Activated effector memory CD4-positive, alpha-beta T cell treated with anti-CD3 and anti-CD28 coated beads, Interleukin-2, amount 50 U/mL, for 16 hours (primary cell): ENCODE measurements at regions not wholly inside any gene's neighbourhood (a gene's known extent, or its start where the extent isn't known, plus 50 kb on each side); places are given as distances from the start of the nearest gene placed in this dataset.

Source experiments
- DNase-seq: peaks from one replicate; pipeline ENCODE4 v3.0.0-alpha.2; 2020

GRCh38 chr12:108043286-108043685 is 85.8 kb upstream of the WSCD2 start:
- DNase-seq, result no peak

DNA sequence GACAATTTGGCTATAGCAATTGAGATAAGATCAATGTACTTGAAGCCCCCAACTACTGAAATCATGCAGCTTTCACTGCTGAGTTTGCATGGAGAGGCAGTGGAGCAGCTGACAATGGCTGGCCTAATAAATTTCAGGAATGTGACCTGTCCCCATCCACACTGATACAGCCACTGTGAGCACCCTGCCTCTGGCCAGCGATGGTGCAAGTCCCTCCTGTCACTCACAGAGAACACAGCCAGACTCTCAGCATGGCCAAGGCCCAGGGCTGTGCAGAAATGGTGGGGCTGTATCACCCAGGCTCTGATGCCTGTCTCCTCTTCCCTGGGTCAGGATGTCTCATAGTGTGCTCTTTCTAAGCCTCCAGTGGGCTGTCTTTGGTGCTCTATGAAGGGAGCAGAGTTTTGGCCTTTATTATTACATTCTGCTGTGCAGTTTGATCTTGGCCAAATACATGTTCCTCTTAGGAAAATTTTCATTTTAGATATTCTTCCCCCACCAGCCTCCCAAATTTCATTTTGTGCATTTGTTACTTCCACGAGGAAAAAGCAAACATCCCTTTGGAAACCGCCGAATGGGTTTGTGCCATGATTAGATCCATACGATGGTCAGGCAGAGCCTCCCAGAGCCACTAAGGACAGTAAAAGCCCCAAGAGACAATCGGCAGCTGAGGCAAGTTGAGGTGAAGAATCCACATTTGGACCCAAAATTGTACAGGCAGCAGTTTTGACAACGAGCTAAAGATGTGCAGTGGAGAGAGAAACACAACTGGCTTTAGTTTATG is 85.1 kb upstream of the WSCD2 start:
- no peak for DNase-seq

- DNase-seq, result no peak
These were observed 83.0 kb upstream of the WSCD2 start for GRCh38 chr12:108046135-108046534.

DNA sequence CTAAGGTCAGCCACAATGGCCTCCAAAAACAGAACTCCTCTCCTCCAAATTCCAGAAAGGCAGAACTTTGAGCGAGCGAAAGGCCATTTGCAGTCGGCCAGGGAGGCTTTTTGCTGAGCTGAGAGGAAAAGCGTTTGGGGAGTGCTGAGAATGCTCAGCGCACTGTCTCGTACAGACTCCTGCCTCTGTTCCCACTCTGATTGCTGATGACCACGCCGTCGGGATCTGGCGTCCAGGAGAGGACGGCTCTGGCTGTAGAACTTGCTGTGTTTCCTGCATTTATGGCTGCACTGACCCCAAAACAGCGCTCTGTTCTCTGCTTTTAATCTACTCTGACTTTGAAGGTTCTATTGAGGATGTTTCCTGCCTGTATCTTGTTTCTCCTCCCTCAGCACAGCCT is 82.4 kb upstream of the WSCD2 start:
- no peak for DNase-seq

DNA sequence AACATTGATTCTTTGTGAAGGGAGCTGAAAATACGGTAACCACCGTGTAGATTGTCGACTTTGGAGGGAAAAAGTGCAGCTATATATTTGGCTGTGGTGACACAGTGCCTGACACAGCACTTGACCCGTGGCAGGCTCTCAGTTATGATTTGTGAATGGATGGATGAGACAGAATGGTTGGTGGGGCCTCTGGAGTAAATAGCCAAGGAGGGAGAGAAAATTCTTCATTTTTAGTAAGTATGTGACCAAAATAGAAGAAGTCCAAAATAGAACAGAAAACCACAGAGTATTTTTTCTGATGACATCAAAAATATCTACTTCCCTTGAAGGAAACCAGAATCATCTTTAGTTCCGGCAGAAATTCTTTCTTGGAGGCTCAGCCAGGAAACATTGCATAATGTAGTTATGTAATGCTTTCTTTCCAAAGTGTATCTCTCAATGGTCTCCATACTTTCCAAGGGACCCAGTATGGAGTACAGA is 82.0 kb upstream of the WSCD2 start:
- DNase-seq, result no peak

DNA sequence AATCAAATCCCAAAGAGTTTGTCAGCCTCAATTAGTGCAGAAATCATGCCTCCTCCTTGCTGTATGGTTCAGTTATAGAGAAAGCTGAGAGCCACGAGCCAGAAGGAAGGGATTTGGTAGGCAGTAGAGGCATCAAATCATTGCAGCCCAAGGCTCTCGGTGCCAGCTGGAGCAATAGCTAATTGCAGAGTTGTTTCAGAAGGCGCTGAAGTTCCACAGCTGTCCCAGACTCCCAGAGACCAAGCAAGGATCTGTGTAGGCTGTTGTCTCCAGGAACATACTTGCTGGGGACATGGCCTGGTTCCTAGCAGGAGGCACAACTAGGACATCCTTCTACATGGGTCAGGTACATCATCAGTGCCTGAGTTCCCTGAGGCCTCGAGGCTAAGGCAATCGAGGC is 80.4 kb upstream of the WSCD2 start:
- DNase-seq, result no peak

DNA sequence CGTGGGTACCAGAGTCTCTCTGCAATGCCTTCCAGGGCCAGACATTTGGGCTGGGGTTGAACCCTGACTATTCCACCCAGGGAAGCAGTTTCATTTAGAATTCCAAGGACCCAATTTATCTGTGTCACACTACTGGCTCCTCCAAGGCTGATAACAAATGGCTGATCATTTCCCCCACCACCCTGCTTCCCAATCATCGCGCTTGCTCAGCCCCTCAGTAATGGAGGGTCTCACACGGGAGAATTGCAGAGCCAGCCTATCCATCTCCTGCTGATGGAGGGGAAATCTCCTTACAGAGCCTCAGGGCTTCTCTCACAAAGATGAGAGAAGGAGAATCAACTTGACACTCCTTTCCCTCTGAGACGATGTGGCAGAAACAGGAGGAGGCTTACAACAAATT is 78.4 kb upstream of the WSCD2 start:
- no peak for DNase-seq

DNA sequence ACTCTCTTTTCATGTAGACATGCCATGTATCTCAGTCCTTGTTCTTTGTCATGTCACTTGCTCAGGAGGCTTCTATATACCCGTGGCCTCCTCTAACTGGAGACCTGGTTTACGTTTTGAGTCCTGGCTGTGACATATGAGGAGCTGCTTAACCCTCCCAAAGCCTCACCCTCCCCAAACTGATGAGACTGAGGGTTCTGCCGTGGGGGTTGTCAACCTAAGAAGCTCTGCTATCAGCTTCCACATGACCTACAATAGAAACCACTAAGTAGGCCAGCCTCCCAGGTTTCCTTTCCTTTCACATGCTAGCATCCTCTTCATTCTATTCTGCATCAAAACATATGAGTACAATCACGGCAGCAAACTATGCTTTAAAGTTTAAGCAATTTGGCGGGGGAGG is 76.8 kb upstream of the WSCD2 start:
- DNase-seq, result no peak

- DNase-seq, result no peak
These were observed 75.6 kb upstream of the WSCD2 start for GRCh38 chr12:108053512-108053911.

- DNase-seq, result no peak
These were observed 74.6 kb upstream of the WSCD2 start for GRCh38 chr12:108054496-108054895.

DNA sequence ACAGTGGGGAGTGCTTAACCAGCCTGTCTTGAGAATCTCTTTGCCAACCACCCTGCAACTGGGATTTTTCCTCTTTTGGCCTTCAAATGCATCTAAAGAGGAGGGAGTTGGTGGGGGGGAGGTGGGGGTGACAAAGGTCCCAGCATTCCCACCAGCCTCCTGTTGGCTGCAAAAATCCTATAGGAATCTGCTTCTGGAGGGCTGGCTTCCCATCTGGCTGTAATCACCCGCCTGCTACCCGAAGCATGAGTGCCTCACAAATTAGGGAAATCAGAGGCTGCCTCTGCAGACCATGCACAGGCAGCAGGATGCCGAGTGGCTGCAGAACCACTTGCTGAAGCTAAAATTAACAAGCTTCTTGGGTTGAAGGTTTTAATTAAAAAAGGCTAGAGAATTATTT is 73.9 kb upstream of the WSCD2 start:
- no peak for DNase-seq

DNA sequence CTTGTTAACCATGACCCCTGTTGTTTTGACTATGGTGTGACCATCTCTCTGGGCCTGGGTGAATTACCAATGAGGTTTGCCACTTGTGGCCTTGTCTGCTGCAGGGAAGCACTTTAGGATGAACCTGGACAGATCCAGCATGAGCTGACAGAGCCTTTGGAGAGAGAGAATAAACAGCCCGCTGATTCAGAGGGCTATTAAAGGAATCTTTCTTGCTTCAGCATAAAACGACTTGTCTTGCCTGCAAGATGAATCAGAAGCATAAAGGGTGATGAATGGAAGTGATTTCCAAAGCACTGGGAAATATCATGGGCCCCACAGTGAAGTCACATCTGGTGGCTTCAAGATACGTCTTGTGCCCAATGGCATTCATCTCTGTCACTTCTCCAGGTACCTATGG is 69.0 kb upstream of the WSCD2 start:
- no peak for DNase-seq

- DNase-seq, result no peak
These were observed 68.2 kb upstream of the WSCD2 start for GRCh38 chr12:108060903-108061302.

- no peak for DNase-seq
These were observed 65.9 kb upstream of the WSCD2 start for GRCh38 chr12:108063192-108063591.

DNA sequence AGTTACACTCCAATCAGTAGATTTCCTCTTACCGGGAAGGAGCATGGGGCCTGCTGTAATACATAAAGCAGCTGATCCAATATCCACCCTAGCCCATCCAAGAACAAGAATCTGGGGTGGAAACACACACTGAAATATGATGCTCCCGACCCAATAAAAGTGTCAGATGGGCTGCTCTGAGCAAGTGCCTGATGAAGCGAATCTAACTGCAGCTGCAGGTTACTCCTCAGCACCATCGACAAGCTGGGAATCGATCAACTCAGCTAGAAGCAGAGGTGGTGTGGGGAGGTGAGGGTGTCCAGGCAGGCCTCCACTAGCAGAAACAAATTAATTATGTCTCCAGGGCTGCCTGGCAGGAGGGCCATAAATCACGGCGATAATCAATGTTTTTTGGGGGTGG is 64.0 kb upstream of the WSCD2 start:
- DNase-seq, result no peak

DNA sequence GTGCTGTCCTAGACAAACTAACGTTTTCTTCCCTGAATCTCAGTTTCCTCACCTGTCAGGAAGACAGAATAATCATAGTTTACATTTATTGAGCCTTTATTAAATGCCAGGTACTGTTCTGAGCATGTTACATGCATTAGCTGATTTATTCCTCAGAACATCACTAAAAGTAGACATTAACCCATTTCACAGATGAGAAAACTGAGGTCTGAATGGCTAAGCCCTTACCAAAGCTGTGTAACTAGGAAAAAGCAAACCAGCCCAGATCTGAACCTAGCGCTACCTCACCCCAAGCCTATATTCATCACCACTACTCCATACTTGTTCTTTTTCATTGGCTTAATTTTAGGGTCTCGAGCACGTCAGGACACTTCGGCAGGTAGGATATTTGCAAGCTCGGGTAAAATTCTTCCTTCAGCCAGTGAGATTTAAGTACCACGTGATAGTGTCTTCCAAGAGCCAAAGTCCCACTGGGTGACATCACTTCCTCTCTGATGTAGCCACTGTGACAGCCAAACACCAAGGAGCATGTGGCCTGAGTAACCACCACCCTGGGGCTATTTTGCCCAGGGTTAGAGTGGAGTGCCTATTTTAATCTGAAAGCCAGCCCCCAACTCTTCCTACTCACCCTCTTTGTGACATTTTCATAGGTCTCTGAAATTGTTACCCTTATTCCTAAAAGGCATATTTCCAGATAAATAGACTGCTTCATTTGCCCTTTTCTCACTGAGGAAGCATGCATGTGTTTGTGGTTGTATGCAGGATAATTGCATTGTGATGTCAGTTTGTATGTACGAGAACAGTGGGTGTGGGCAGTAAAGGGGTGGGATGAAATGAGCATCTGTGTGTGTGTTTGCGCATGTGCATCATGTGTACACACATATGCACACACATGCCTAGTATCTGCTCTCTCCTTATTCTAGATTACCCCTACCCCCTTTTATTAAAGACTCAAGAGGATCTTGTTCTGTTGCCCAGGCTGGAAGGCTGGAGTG is 62.2 kb upstream of the WSCD2 start:
- DNase-seq, result no peak

GRCh38 chr12:108069651-108070165 is 59.4 kb upstream of the WSCD2 start:
- DNase-seq, result no peak

DNA sequence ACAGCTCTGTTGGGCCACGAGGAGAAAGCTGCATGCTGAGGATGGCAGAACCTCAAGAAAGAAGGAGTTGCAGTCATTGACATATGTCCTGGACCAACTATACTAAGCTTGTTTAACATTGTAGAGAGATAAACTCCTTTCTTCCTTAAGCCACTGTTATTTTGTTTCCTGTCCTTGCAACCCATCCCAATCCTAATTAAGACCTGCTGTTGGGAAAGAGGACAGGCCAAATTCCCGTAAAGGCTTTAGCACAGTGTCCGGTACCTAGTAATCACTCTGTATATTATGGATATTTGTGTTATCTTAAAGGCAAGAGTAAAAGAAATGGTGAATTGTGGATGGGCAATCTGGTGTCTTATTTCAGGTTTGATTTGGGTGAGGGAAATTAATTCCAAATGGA is 53.5 kb upstream of the WSCD2 start:
- DNase-seq, result no peak

DNA sequence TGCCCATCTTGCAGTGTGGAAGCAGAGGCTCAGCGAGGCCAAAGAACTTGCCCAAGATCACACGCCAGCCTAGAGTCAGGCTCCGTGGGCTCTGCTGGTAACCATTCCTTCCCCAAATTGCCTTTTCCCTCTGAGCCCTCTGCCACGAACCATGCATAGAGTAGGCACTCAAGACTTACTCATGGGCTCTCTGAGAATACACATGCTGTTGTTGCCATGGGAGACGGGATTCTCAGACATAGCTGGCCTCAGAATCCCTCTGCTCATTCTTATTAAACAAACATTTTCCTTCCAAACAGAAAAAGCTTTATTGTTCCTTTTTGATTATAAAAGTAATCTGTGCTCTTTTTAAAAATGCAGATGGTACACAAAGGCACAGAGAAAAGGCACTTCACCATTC is 52.5 kb upstream of the WSCD2 start:
- no peak for DNase-seq

DNA sequence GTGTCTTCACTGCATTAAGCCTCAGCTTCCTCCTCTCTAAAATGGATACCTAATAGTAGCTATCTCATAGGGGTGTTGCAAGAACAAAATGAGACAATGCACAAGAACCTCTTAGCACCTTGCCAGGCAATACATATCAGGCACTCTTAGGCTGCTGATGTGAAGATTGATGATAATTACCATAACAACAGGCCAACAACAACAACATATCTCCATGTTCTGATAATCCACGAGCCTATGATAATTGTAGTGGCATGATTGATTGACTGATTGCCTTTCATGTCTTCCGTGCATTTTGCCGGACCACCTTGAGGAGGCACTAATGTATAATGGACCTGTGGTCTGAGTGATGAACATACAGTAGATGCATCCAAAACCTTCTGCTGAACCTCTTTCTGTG is 50.7 kb upstream of the WSCD2 start:
- DNase-seq, result no peak
